ENCODE measurements at regions not wholly inside any gene's neighbourhood (a gene's known extent, or its start where the extent isn't known, plus 50 kb on each side); places are given as distances from the start of the nearest gene placed in this dataset.

- no peaks in the 10 kb centered on the region for H4K20me1 ChIP-seq (replicated peaks; ENCODE audit: control insufficient read depth, insufficient read depth, low read length)
- ATAC-seq = no peak
- ChIA-PET POLR2A (interaction anchor here (0.5 kb wide), 1 partner anchor 167 kb away, joined by 3 read pairs; no protein-coding TSS in a partner anchor), CTCF (ENCODE audit: low intra/inter-chr PET ratio) (no interaction called here)
- no peak overlapping the region for H3K4me2 ChIP-seq (ENCODE audit: insufficient read depth, low read length)
- H3K9ac ChIP-seq (ENCODE audit: insufficient read depth in 1 of 2, low read depth in 2 of 2, low read length in 2 of 2) = no peak overlapping the region
- no peak for DNase-seq (ENCODE audit: extremely low read depth in 1 of 4, low spot score in 3 of 4)
- under 1% methylated on average over 9 of the region's 9 CpGs for WGBS (ENCODE audit: insufficient coverage, low coverage, missing lambda C conversion rate)
- H3K27ac ChIP-seq (ENCODE audit: extremely low read depth, low read depth, low read length) = no peak overlapping the region
- no TSS peak for BruUV-seq (replicated peaks)
- H3K79me2 ChIP-seq (ENCODE audit: control insufficient read depth, insufficient read depth, low read length) = no peaks in the 10 kb centered on the region
- no peaks in the 10 kb centered on the region; the same call in 1 of the 2 replicates for H3K9me3 ChIP-seq (replicated peaks; ENCODE audit: control insufficient read depth, insufficient read depth, low read depth, low read length)
- FAIRE-seq = no peak
- in situ Hi-C loops (cut with MboI) (no loop called here), intact Hi-C loops (cut with micrococcal nuclease) (no loop called here)
- H3K36me3 ChIP-seq (ENCODE audit: control insufficient read depth, insufficient read depth, low read length) = no peaks in the 10 kb centered on the region
- no peaks in the 10 kb centered on the region for H3K4me1 ChIP-seq (replicated peaks in 1 of 2; ENCODE audit: control insufficient read depth in 2 of 2, insufficient read depth in 2 of 2, low read length in 2 of 2)
- no peak for TF ChIP-seq ZNF316 (IDR thresholded peaks at IDR 0.05)
- TF ChIP-seq ZBTB26 (CRISPR knock-in tag; IDR thresholded peaks at IDR 0.05) = no peak
- TF ChIP-seq NR1H2 (CRISPR knock-in tag; IDR thresholded peaks at IDR 0.05) = no peak
- no peak for TF ChIP-seq DIDO1 (tag; IDR thresholded peaks at IDR 0.05; ENCODE audit: low read depth)
- TF ChIP-seq NR2C1 (IDR thresholded peaks at IDR 0.05) = no peak
- no peak for TF ChIP-seq NR2C1 (tag; IDR thresholded peaks at IDR 0.05)
- no peak for TF ChIP-seq ZC3H11A (IDR thresholded peaks at IDR 0.05; ENCODE audit: low read depth, low read length)
- H2AFZ ChIP-seq (ENCODE audit: low read depth, low read length) = no peak overlapping the region
- peaks cover 2% of the 10 kb centered on the region for H3K9me1 ChIP-seq (ENCODE audit: control insufficient read depth, insufficient read depth, low read length)
- peaks cover 0 to 19% of the 10 kb centered on the region in 2 experiments; a peak in 4 of 5 replicates for H3K27me3 ChIP-seq (ENCODE audit: control insufficient read depth in 2 of 2, insufficient read depth in 2 of 2, low read length in 2 of 2)
- no peak overlapping the region for H3K4me3 ChIP-seq
These were observed 79.7 kb downstream of the SHANK2 start for GRCh38 chr11:71172680-71173079.
